ENCODE measurements at regions not wholly inside any gene's neighbourhood (a gene's known extent, or its start where the extent isn't known, plus 50 kb on each side); places are given as distances from the start of the nearest gene placed in this dataset.

GRCh38 chr12:124162151-124163110 is 132.5 kb upstream of the RFLNA start:
- no peak for DNase-seq

- DNase-seq, result no peak
Measured at GRCh38 chr12:124165695-124166094, 129.2 kb upstream of the RFLNA start.

- DNase-seq, result no peak
Measured at GRCh38 chr12:124167141-124167540, 127.8 kb upstream of the RFLNA start.

GRCh38 chr12:124168016-124168786 is 126.7 kb upstream of the RFLNA start:
- no peak for DNase-seq

- no peak for DNase-seq
Measured at GRCh38 chr12:124169577-124170284, 125.2 kb upstream of the RFLNA start.

- DNase-seq, result no peak
Measured at GRCh38 chr12:124170760-124171159, 124.1 kb upstream of the RFLNA start.

- DNase-seq, result no peak
Measured at GRCh38 chr12:124171231-124171979, 123.5 kb upstream of the RFLNA start.

GRCh38 chr12:124172636-124173035 is 122.3 kb upstream of the RFLNA start:
- no peak for DNase-seq

GRCh38 chr12:124173692-124174091 is 121.2 kb upstream of the RFLNA start:
- no peak for DNase-seq

- no peak for DNase-seq
Measured at GRCh38 chr12:124174451-124175348, 120.2 kb upstream of the RFLNA start.

- no peak for DNase-seq
Measured at GRCh38 chr12:124175704-124176103, 119.2 kb upstream of the RFLNA start.

- DNase-seq, result no peak
Measured at GRCh38 chr12:124177276-124177950, 117.5 kb upstream of the RFLNA start.

GRCh38 chr12:124177951-124178316 is 117.0 kb upstream of the RFLNA start:
- DNase-seq, result no peak

GRCh38 chr12:124179936-124180607 is 114.8 kb upstream of the RFLNA start:
- no peak for DNase-seq

GRCh38 chr12:124183172-124183571 is 111.7 kb upstream of the RFLNA start:
- no peak for DNase-seq

GRCh38 chr12:124184456-124184855 is 110.4 kb upstream of the RFLNA start:
- DNase-seq, result no peak

- DNase-seq, result no peak
Measured at GRCh38 chr12:124185971-124186686, 108.8 kb upstream of the RFLNA start.

GRCh38 chr12:124188084-124188483 is 106.8 kb upstream of the RFLNA start:
- no peak for DNase-seq

GRCh38 chr12:124188561-124189405 is 106.1 kb upstream of the RFLNA start:
- DNase-seq, result no peak
